ENCODE measurements at regions not wholly inside any gene's neighbourhood (a gene's known extent, or its start where the extent isn't known, plus 50 kb on each side); places are given as distances from the start of the nearest gene placed in this dataset.

GRCh38 chr2:65826567-65826966 lies 394.2 kb upstream of the SPRED2 start:
- no peaks in the 10 kb centered on the region for H3K9me3 ChIP-seq (replicated peaks)
- H3K27ac ChIP-seq, result no peak overlapping the region
- H3K4me3 ChIP-seq, result no peak overlapping the region
- H3K4me1 ChIP-seq (replicated peaks), result no peaks in the 10 kb centered on the region
- DNase-seq (ENCODE audit: low read depth in 1 of 2, low spot score in 2 of 2), result no peak
- no peaks in the 10 kb centered on the region for H3K36me3 ChIP-seq
- no peaks in the 10 kb centered on the region; the same call in 1 of the 2 replicates for H3K27me3 ChIP-seq (replicated peaks)

GRCh38 chr2:65823511-65823910 lies 391.1 kb upstream of the SPRED2 start:
- no peaks in the 10 kb centered on the region for H3K27me3 ChIP-seq (replicated peaks)
- no peaks in the 10 kb centered on the region for H3K36me3 ChIP-seq
- H3K4me3 ChIP-seq, result no peak overlapping the region
- DNase-seq (ENCODE audit: low read depth in 1 of 2, low spot score in 2 of 2), result no peak
- no peaks in the 10 kb centered on the region for H3K4me1 ChIP-seq (replicated peaks)
- no peak overlapping the region for H3K27ac ChIP-seq
- H3K9me3 ChIP-seq (replicated peaks), result no peaks in the 10 kb centered on the region

- Histone ChIP-seq H3K4me1 (replicated peaks) (no peaks in the 10 kb centered on the region), H3K27ac (no peak overlapping the region), H3K4me3 (no peak overlapping the region), H3K9me3 (replicated peaks) (no peaks in the 10 kb centered on the region), H3K36me3 (no peaks in the 10 kb centered on the region), H3K27me3 (replicated peaks) (no peaks in the 10 kb centered on the region)
- DNase-seq (ENCODE audit: low read depth in 1 of 2, low spot score in 2 of 2), result no peak
Observed at GRCh38 chr2:65820454-65820853, 388.1 kb upstream of the SPRED2 start.

GRCh38 chr2:65819963-65820362 lies 387.6 kb upstream of the SPRED2 start:
- H3K27ac ChIP-seq, result no peak overlapping the region
- H3K4me1 ChIP-seq (replicated peaks), result no peaks in the 10 kb centered on the region
- H3K4me3 ChIP-seq, result no peak overlapping the region
- DNase-seq (ENCODE audit: low read depth in 1 of 2, low spot score in 2 of 2), result no peak
- no peaks in the 10 kb centered on the region for H3K36me3 ChIP-seq
- H3K9me3 ChIP-seq (replicated peaks), result no peaks in the 10 kb centered on the region
- H3K27me3 ChIP-seq (replicated peaks), result no peaks in the 10 kb centered on the region

- Histone ChIP-seq H3K36me3 (no peaks in the 10 kb centered on the region), H3K27ac (no peak overlapping the region)
Observed at GRCh38 chr2:65818873-65819451, 386.6 kb upstream of the SPRED2 start.

GRCh38 chr2:65813631-65814173 lies 381.3 kb upstream of the SPRED2 start:
- no peak for DNase-seq (ENCODE audit: low read depth in 1 of 2, low spot score in 2 of 2)
- Histone ChIP-seq H3K36me3 (no peaks in the 10 kb centered on the region), H3K27ac (no peak overlapping the region), H3K27me3 (replicated peaks) (no peaks in the 10 kb centered on the region), H3K4me1 (replicated peaks) (no peaks in the 10 kb centered on the region), H3K4me3 (no peak overlapping the region), H3K9me3 (replicated peaks) (no peaks in the 10 kb centered on the region)

More at GRCh38 chr2:65818873-65819451, 386.6 kb upstream of the SPRED2 start:
- Histone ChIP-seq H3K9me3 (replicated peaks) (no peaks in the 10 kb centered on the region), H3K27me3 (replicated peaks) (no peaks in the 10 kb centered on the region), H3K4me3 (no peak overlapping the region), H3K4me1 (replicated peaks) (no peaks in the 10 kb centered on the region)
- no peak for DNase-seq (ENCODE audit: low read depth in 1 of 2, low spot score in 2 of 2)

- H3K27me3 ChIP-seq (replicated peaks), result no peaks in the 10 kb centered on the region
- no peak for DNase-seq (ENCODE audit: low read depth in 1 of 2, low spot score in 2 of 2)
- no peaks in the 10 kb centered on the region for H3K9me3 ChIP-seq (replicated peaks)
- no peak overlapping the region for H3K4me3 ChIP-seq
- no peak overlapping the region for H3K27ac ChIP-seq
- H3K4me1 ChIP-seq (replicated peaks), result no peaks in the 10 kb centered on the region
- H3K36me3 ChIP-seq, result no peaks in the 10 kb centered on the region
Observed at GRCh38 chr2:65812887-65813286, 380.5 kb upstream of the SPRED2 start.

- H3K27me3 ChIP-seq (replicated peaks), result peaks cover 3% of the 10 kb centered on the region; the same call in 1 of the 2 replicates
- H3K4me3 ChIP-seq, result no peak overlapping the region
- no peak for DNase-seq (ENCODE audit: low read depth in 1 of 2, low spot score in 2 of 2)
- no peak overlapping the region for H3K27ac ChIP-seq
- H3K9me3 ChIP-seq (replicated peaks), result no peaks in the 10 kb centered on the region
- no peaks in the 10 kb centered on the region for H3K4me1 ChIP-seq (replicated peaks)
- H3K36me3 ChIP-seq, result no peaks in the 10 kb centered on the region
Observed at GRCh38 chr2:65807942-65808341, 375.5 kb upstream of the SPRED2 start.

- H3K27me3 ChIP-seq (replicated peaks), result peaks cover 3% of the 10 kb centered on the region; the same call in 1 of the 2 replicates
- H3K4me3 ChIP-seq, result no peak overlapping the region
- H3K36me3 ChIP-seq, result no peaks in the 10 kb centered on the region
- no peaks in the 10 kb centered on the region for H3K4me1 ChIP-seq (replicated peaks)
- no peak for DNase-seq (ENCODE audit: low read depth in 1 of 2, low spot score in 2 of 2)
- no peak overlapping the region for H3K27ac ChIP-seq
- no peaks in the 10 kb centered on the region for H3K9me3 ChIP-seq (replicated peaks)
Observed at GRCh38 chr2:65804777-65805176, 372.4 kb upstream of the SPRED2 start.

- Histone ChIP-seq H3K36me3 (no peaks in the 10 kb centered on the region), H3K27me3 (replicated peaks) (peaks cover 2% of the 10 kb centered on the region; the same call in 1 of the 2 replicates), H3K4me1 (replicated peaks) (no peaks in the 10 kb centered on the region), H3K4me3 (no peak overlapping the region), H3K27ac (no peak overlapping the region), H3K9me3 (replicated peaks) (no peaks in the 10 kb centered on the region)
- no peak for DNase-seq (ENCODE audit: low read depth in 1 of 2, low spot score in 2 of 2)
Observed at GRCh38 chr2:65802298-65802942, 370.0 kb upstream of the SPRED2 start.

- Histone ChIP-seq H3K4me1 (replicated peaks) (no peaks in the 10 kb centered on the region), H3K9me3 (replicated peaks) (no peaks in the 10 kb centered on the region), H3K36me3 (no peaks in the 10 kb centered on the region), H3K27me3 (replicated peaks) (no peaks in the 10 kb centered on the region; the same call in 1 of the 2 replicates), H3K27ac (no peak overlapping the region), H3K4me3 (no peak overlapping the region)
- DNase-seq (ENCODE audit: low read depth in 1 of 2, low spot score in 2 of 2), result peak in 1 of 2 experiments; percentile 21
Observed at GRCh38 chr2:65800998-65801397, 368.6 kb upstream of the SPRED2 start.

- no peaks in the 10 kb centered on the region; the same call in 1 of the 2 replicates for H3K27me3 ChIP-seq (replicated peaks)
- H3K4me1 ChIP-seq (replicated peaks), result no peaks in the 10 kb centered on the region
- H3K9me3 ChIP-seq (replicated peaks), result no peaks in the 10 kb centered on the region
- no peaks in the 10 kb centered on the region for H3K36me3 ChIP-seq
- no peak overlapping the region for H3K4me3 ChIP-seq
- H3K27ac ChIP-seq, result no peak overlapping the region
- DNase-seq (ENCODE audit: low read depth in 1 of 2, low spot score in 2 of 2), result no peak
Observed at GRCh38 chr2:65799141-65799854, 366.9 kb upstream of the SPRED2 start.

- Histone ChIP-seq H3K4me3 (no peak overlapping the region), H3K27me3 (replicated peaks) (no peaks in the 10 kb centered on the region; the same call in 1 of the 2 replicates), H3K9me3 (replicated peaks) (no peaks in the 10 kb centered on the region), H3K36me3 (no peaks in the 10 kb centered on the region), H3K4me1 (replicated peaks) (no peaks in the 10 kb centered on the region), H3K27ac (no peak overlapping the region)
- no peak for DNase-seq (ENCODE audit: low read depth in 1 of 2, low spot score in 2 of 2)
Observed at GRCh38 chr2:65798641-65799040, 366.2 kb upstream of the SPRED2 start.

- Histone ChIP-seq H3K9me3 (replicated peaks) (no peaks in the 10 kb centered on the region), H3K4me3 (no peak overlapping the region)
- no peak for DNase-seq (ENCODE audit: low read depth in 1 of 2, low spot score in 2 of 2)
Observed at GRCh38 chr2:65794994-65795393, 362.6 kb upstream of the SPRED2 start.

More at GRCh38 chr2:65794994-65795393, 362.6 kb upstream of the SPRED2 start:
- H3K36me3 ChIP-seq, result no peaks in the 10 kb centered on the region
- no peaks in the 10 kb centered on the region for H3K27me3 ChIP-seq (replicated peaks)
- H3K27ac ChIP-seq, result no peak overlapping the region
- no peaks in the 10 kb centered on the region for H3K4me1 ChIP-seq (replicated peaks)

Data from SJSA1 (cell line).